ENCODE measurements at regions not wholly inside any gene's neighbourhood (a gene's known extent, or its start where the extent isn't known, plus 50 kb on each side); places are given as distances from the start of the nearest gene placed in this dataset.
"Not testable (repeated sequence)": the region's sequence is repeated elsewhere in the genome, so short reads cannot be mapped to it uniquely, and the experiment has no call there.

DNA sequence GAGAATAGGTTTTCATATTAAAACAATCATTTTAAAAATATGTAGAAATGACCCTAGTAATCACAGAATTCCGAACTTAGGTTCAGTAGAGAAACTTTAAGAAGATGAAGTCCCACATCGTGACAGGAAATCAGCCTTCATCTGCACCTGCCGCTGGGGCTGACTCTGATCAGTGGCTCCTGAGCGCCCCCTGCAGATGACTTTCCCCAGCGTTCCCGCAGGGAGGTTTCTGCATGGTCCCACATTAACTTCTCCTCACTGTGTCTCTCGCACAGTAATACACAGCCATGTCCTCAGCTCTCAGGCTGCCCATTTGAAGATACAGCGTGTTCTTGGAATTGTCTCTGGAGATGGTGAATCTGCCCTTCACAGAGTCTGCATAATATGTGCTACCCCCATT, 1131.1 kb downstream of the TMEM121 start:
- no peak for FAIRE-seq

DNA sequence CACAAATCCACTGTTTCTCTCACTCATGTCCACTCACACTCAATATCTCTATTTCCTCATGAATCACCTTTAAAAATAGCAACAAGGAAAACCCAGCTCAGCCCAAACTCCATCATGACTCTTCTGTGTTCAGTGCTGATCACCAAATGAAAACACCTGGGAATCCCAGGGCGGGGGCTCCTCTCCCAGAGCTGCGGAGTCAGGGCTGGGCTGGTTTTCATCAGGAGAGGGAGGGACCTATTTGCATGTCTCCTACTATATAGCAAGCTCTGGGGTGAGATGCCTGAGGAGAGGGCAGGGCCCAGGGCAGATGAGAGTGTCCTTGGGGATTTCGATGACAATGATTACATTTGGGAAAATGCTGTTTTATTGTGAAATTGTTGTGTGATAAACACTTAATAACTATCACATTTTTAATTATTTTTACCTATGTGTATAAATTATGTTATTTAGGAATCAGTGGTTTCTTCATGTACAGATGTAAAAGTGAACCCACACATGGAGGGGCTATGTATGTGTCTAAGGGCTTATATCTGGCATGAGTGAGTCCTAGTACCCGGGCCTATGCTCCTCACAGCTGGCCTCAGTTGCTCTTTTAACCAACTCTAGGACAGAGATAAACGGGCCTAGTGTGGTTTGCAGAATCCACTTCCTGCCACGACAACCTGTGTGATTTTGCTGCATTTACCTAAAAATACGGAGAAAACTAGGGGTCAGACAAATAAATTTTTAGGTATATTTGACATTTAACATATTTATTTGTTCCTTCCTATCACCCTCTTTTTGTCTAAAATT, 1131.9 kb downstream of the TMEM121 start:
- not testable (repeated sequence) for FAIRE-seq

DNA sequence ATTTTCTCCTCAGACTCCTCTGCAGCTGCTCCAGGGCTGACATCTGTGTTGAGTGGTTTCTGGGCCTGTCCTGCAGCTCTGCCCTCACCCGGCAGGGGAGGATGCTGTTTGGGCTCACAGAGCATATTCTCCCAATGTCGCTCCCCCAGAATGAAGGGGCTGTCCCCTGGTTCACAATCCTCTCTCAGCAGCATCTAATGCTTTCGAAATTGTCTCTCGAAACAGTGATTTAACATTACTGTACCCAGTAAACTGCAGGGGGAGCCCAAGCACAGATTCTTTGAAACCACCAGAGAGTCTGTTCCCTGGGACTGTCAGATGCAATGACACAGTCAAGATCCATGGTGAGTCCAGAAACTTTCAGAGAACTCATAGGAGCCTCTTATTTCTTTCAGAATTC, 1135.2 kb downstream of the TMEM121 start:
- not testable (repeated sequence) for FAIRE-seq

DNA sequence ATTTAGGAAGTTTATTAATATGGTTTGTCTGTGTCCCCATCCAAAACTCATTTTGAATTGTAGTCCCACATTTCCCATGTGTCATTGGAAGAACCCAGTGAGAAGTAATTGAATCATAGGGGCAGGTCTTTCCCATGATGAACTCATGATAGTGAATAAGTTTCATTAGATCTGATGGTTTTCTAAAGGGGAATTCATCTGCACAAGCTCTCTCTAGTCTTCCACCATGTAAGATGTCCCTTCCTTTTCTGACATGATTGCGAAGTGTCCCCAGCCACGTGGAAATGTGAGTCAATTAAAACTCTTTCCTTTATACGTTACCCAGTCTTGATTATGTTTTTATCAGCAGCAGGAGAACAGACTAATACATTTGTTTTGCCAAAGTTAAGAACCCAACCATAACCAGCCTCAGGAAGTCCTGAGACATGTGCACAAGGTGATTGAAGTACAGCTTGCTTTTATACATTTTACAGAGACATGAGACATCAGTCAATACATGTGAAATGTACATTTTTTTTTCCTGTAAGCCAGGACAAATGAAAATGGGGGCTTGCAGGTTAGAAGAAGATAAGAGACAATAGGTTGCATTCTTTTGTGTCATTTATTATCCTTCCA, 1136.7 kb downstream of the TMEM121 start:
- FAIRE-seq = no peak

DNA sequence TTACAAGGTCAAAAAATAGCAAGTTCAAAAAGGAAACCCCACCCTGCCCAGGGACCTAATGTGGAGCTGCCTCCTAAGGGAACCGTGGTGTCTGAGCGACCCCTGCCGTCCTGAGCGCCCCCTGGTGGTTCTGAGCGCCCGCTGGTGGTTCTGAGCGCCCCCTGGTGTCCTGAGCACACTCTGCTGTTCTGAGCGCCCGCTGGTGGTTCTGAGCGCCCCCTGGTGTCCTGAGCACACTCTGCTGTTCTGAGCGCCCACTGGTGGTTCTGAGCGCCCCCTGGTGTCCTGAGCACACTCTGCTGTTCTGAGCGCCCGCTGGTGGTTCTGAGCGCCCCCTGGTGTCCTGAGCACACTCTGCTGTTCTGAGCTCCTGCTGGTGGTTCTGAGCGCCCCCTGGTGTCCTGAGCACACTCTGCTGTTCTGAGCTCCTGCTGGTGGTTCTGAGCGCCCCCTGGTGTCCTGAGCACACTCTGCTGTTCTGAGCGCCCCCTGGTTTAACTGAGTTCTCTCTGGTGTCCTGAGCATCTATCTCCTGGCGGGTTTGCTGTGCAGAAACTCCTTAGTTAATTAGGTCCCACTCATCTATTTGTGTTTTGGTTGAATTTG, 1137.5 kb downstream of the TMEM121 start:
- FAIRE-seq = not testable (repeated sequence)

DNA sequence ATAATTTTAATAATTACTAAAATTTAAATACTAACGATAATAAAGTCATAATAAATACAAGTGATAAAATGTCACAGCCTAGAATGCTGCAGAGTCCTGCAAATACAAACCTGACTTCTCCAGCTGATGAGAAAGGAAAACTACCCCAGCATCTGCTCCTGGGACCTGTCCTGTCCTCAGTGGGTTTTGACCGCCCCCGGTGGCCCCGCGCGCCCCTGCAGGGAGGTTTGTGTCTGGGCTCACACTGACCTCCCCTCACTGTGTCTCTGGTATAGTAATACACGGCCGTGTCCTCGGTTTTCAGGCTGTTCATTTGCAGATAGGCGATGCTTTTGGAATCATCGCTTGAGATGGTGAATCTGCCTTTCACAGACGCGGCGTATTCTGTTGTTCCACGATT, 1139.4 kb downstream of the TMEM121 start:
- FAIRE-seq = no peak

DNA sequence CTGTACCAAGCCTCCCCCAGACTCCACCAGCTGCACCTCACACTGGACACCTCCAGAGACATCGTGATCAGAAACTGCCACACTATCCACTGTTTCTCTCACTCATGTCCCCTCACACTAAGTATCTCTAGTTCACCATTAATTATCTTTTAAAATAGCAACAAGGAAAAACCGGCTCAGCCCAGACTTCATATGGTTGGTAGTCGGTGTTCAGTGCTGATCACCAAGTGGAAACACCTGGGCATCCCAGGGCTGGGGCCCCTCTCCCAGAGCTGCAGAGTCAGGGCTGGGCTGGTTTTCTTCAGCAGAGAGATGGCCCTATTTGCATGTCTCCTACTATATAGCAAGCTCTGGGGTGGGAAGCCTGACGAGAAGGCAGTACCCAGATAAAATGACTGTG, 1140.0 kb downstream of the TMEM121 start:
- FAIRE-seq = no peak

DNA sequence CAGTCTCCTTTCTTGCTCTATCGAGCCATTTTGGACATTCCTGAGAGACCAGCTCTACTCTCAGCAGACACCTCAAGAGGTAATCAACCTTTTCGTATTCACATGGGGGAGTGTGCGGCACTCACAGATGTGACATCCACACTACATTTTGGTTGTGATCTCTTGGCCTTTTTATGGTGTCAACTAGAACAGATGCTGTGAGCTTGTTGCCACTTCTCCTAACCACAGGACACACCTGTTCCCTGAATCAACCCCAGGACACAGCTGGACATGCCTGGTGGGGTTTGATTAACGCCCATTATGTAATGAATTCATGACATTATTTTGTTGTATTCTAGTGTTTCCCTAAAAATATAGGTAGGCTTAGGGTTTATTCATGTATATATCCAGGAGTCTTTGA, 1143.6 kb downstream of the TMEM121 start:
- FAIRE-seq = no peak

DNA sequence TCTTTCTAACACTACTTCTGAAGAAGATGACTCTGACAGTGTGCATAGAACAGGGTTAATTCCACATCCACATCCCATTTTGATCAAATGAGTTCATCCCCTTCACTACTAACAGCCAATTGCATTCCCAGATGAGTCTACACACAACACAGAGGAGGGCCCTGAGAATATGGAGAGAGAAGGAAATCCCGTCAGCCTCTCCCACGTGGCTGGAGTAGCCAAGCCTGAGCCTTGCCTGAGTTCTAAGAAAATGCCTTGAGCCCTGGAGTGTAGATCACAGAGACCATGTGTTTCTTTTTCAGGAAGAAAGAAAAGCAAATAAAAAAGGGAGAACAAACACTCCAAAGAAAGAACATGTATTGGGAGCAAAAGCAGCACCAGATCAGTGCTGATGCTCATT, 1147.7 kb downstream of the TMEM121 start:
- FAIRE-seq = not testable (repeated sequence)

DNA sequence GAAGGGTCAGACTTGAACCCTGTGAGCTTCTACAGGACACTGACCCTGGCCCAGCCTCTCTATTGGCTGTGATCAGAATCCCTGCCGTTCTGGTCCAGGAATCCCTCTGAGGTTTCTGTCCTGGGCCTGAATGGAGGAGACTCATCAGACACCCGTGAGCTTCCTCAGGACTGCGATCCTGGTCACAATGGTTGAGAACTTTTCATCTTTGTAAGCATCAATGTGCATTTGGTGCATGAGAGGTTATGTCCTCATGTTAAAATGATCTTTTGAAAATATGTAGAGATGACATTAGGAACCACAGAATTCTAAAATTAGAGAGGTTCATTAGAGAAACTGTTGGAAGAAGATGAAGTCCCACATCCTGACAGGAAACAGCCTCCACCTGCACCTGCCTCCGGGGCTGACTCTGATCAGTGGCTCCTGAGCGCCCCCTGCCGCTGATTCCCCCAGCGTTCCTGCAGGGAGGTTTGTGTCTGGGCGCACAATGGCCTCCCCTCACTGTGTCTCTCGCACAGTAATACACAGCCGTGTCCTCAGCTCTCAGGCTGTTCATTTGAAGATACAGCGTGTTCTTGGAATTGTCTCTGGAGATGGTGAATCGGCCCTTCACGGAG, 1148.2 kb downstream of the TMEM121 start:
- not testable (repeated sequence) for FAIRE-seq

DNA sequence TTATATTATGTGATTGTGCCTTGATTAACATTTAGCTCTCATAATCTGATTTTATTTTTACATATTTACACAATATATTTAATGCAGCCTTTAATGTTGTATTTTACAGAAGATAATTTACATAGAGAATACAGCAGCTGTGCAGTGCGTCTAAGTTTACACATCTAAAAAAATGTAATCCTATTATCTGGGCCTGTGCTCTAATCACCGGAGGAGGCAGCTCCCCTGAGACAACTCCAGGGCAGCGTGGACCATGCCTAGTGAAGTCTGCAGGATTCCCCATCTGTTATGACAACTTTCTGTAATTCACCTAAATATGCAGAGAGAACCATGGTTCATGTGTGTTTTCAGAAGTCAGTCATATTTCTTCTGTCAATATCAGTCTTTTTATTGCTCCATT, 1149.3 kb downstream of the TMEM121 start:
- not testable (repeated sequence) for FAIRE-seq

DNA sequence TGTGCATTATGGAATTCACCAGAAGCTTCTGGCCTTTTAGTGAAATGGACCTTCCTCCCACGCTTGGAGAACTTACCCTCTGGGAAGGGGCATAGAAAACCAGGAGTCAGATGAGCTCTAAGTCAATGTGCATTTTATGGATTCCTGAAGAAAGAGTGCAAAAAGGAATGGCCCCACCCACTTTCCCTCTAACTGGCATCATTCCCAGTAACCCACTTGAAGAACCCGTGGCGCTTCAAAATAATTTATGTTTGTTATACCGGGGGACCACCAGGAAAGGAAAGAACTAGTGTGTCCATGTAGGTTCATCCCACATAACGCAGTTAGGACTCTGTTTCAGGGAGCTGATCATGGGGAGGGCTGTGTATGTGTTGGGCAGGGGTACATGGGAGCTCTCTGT, 1153.4 kb downstream of the TMEM121 start:
- no peak for FAIRE-seq

DNA sequence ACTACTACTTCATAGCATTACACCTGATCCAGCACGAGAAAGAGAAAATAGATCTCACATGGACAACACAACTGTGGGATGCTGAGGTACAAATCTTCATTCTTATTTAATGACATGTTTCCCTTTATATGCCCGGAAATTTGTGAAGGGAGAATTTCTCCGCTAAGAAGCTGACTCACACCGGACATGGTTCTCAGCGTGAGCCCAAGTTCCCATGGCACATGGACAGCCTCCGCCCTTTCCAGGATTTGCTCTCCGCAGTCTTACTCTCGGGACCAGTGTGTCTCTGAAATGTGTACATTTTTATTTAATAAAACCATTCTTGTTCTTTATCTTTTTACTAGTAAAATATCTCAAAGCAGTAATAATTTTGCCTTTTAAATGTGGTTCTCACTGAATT, 1154.8 kb downstream of the TMEM121 start:
- FAIRE-seq = no peak

DNA sequence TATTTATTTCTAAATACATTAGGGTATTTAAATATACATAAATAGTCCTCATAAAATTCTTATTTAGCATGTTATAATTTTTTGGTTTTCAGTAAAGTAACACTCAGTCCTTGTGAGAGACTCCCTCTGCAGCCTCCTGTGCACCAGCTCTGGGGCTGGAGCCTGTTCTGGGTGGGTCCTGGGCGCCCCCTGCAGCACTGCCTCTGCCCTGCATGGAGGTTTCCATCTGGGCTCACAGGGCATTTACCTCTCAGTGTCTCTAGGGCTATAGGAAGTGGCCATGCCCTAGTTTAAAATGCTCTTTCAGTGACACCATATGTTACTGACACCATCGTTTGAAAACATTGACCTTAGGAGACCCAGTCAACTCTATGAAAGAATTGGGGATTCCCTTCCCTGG, 1155.2 kb downstream of the TMEM121 start:
- no peak for FAIRE-seq

DNA sequence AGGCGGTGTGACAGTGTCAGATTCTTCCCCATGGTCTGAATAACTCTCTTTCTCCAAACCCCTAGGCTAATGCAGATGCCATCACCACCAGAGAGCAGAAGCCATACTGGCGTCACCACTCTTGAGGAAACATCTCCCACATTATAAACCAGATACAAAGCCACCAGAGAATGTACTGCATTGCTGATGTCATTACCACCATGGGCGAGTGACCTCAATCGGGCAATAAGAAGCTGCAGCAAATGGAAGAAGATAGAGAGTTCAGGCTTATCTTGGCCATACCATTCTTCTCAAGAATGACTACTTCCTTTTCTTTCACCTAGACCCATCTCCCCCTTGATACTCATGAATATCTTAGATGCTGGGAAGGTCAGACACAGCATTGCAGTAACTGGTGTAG, 1157.2 kb downstream of the TMEM121 start:
- no peak for FAIRE-seq

DNA sequence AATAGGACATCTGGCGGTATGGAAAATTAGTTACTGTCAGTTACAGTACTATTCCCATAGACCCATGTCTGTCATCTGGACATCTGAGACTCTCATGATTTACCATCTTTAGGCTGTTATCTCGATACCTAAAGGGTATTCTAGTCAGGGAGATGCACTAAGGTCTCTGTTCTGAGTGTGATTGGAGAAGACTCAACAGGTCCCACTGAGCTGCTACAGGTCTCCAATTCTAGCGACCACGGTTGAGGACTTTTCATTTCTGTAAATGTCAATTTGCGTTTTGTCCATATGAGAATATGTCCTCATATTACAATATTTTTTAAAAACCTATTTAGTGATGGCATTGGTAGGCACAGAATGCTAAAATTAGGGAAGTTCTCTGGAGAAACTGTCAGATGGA, 1160.2 kb downstream of the TMEM121 start:
- no peak for FAIRE-seq

DNA sequence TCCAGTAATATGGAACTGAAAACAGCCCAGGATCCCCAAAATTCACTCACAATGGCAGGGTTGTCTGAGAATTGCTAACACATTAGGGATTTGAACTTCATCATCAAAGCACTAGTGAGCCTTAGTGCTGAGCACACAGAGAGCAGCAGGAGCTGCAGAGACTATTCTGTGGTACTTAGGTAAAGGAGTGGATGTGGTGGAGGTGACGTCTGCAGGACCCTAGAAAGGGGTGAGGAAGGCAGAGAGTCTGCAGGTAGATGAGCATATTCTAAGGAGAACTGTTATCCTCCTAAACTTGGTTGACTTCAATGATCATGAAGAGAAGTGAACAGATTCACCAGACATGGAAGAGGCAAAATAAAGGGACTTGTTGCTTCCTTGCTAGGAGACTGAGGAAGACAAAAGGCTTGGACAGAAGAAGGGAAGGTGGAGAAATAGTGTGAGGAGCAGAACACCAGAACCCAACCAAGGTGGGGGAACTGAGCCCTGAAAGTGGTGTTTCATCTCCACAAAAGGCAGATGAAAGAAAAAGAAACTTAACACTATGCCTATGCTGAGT, 1164.0 kb downstream of the TMEM121 start:
- FAIRE-seq = no peak

DNA sequence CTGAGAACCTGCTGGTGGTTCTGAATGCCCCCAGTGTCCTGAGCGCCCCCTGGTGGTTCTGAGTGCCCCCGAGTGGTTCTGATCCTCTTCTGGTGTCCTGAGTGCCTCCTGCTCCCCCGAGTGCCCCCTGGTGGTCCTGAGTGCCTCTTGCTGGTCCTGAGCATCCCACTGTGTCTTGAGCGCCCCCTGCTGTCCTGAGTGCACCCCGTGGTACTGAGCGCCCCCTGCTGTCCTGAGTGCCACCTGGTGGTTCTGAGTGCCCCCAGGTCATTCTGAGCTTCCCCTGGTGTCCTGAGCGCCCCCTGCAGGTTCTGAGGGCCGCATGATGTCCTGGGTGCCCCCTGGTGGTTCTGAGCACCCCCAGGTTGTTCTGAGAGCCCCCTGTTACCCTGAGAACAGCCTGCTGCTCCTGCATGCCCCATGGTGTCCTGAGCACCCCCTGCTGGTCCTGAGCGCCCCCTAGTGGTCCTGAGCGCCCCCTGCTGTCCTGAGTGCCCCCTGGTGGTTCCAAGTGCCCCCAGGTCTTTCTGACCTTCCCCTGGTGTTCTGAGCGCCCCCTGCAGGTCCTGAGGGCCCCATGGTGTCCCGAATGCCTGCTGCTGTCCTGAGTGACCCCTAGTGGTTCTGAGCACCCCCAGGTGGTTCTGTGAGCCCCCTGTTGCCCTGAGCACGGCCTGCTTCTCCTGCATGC, 1165.4 kb downstream of the TMEM121 start:
- no peak for FAIRE-seq

DNA sequence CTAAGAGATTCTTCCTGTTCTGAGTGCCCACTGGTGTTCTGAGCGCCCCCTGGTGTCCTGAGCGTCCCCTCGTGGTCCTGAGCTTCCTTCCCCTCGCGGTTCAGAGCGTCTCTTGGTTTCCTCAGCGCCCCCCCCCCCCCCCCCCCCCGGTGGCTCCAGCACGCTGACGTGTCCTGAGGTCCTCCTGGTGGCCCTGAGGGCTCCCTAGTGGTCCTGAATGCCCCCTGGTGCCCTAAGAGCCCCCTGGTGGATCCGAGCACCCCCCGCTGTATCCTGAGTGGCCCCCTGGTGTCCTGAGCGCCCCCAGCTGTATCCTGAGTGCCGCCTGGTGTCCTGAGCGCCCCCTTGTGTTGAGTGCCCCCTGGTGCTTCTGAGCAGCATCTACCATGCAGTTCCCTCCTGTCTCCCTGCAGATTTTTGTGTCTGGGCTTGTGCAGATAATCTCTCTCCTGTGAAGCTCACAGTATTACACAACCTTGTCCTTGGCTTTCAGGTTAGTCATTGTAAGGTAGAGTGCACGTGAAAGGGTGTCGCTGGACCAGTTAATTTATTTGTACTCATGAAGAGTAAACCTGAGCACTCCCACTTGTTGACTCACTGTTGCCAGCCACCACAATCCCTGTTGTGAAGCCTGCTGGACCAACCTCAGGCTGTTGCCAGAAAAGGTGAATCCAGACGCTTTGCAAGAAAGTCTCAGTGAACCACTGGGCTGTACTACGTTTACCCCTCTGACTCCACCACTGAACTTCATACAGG, 1168.4 kb downstream of the TMEM121 start:
- no peak for FAIRE-seq

DNA sequence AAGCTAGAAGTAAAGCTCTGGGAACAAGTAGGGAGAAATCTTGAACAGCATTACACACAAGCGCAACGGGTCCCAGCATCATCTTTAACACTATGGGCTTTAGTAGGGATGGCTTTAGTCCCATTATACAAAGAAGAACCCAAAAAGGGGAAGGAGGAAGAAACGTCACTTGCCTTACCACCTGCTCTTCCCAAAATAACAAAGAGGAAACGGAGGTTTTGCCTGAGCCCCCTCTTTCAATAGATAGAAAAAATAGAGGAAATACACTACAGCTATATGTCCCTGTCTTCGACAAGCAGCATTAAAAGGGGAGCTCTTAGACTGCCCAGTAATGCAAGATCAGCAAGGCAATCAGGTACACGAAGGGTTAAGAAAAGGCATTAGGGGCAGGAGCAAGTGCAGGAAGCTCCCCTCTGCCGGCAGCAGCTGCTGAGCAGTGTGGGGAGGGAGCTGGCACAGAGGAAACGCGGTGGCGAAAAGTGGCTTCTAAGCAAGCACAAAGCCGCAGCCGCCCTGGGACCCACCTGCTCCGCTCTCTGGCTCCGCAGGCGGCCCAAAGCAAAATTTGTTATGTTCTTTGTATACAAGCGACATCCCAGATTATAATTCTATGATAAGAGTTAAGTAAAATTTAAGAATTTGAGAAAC, 1172.4 kb downstream of the TMEM121 start:
- FAIRE-seq = not testable (repeated sequence)

DNA sequence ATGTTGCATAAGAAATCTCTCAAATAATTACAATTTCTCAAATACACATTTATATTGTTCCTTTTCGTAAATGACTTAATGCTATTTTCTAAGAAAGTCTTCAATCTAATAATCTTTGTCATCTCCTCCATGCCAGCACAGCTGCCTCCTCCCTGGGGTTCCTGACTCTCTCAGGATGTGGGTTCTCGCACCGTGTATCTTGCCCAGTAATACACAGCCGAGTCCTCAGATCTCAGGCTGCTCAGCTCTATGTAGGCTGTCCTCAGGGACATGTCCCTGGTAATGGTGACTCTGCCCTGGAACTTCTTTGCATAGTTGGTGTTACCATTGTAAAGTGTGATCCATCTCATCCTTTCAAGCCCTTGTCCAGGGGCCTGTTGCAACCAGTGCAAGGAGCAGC, 1177.3 kb downstream of the TMEM121 start:
- not testable (repeated sequence) for FAIRE-seq
